ENCODE measurements at regions not wholly inside any gene's neighbourhood (a gene's known extent, or its start where the extent isn't known, plus 50 kb on each side); places are given as distances from the start of the nearest gene placed in this dataset.
"Not testable (repeated sequence)": the region's sequence is repeated elsewhere in the genome, so short reads cannot be mapped to it uniquely, and the experiment has no call there.

GRCh38 chr4:11821772-11822430 lies 393.2 kb upstream of the HS3ST1 start:
- no peaks in the 10 kb centered on the region for H3K9me3 ChIP-seq
- no peaks in the 10 kb centered on the region for H3K36me3 ChIP-seq
- TF ChIP-seq CTCF (IDR thresholded peaks at IDR 0.05) (no peak), EP300 (IDR thresholded peaks at IDR 0.05) (no peak), POLR2AphosphoS5 (IDR thresholded peaks at IDR 0.05) (no peak), POLR2A (IDR thresholded peaks at IDR 0.05) (no peak)
- H3K4me3 ChIP-seq = no peak overlapping the region
- no peaks in the 10 kb centered on the region for H3K27me3 ChIP-seq
- H3K27ac ChIP-seq = no peak overlapping the region
- WGBS = 39% methylated on average over 2 of the region's 2 CpGs
- H3K4me1 ChIP-seq = no peaks in the 10 kb centered on the region
- no peak for DNase-seq (ENCODE audit: low spot score in 2 of 2)

GRCh38 chr4:11817088-11817487 lies 388.4 kb upstream of the HS3ST1 start:
- no peak for DNase-seq (ENCODE audit: low spot score in 2 of 2)
- Histone ChIP-seq H3K27ac (no peak overlapping the region), H3K4me3 (no peak overlapping the region), H3K4me1 (no peaks in the 10 kb centered on the region), H3K9me3 (no peaks in the 10 kb centered on the region), H3K27me3 (no peaks in the 10 kb centered on the region), H3K36me3 (no peaks in the 10 kb centered on the region)
- TF ChIP-seq POLR2A (IDR thresholded peaks at IDR 0.05) (no peak), CTCF (IDR thresholded peaks at IDR 0.05) (no peak), POLR2AphosphoS5 (IDR thresholded peaks at IDR 0.05) (no peak), EP300 (IDR thresholded peaks at IDR 0.05) (no peak)

GRCh38 chr4:11814758-11815157 lies 386.1 kb upstream of the HS3ST1 start:
- 62% methylated on average over 2 of the region's 2 CpGs for WGBS
- no peaks in the 10 kb centered on the region for H3K9me3 ChIP-seq
- H3K4me3 ChIP-seq = no peak overlapping the region
- no peak for TF ChIP-seq POLR2A (IDR thresholded peaks at IDR 0.05)
- no peak for TF ChIP-seq EP300 (IDR thresholded peaks at IDR 0.05)
- TF ChIP-seq POLR2AphosphoS5 (IDR thresholded peaks at IDR 0.05) = no peak
- no peak for TF ChIP-seq CTCF (IDR thresholded peaks at IDR 0.05)
- no peaks in the 10 kb centered on the region for H3K36me3 ChIP-seq
- no peak overlapping the region for H3K27ac ChIP-seq
- no peaks in the 10 kb centered on the region for H3K4me1 ChIP-seq
- H3K27me3 ChIP-seq = no peaks in the 10 kb centered on the region
- no peak for DNase-seq (ENCODE audit: low spot score in 2 of 2)

- no peak for DNase-seq (ENCODE audit: low spot score in 2 of 2)
- 16% methylated on average over 1 of the region's 1 CpG for WGBS
- Histone ChIP-seq H3K27me3 (no peaks in the 10 kb centered on the region), H3K9me3 (no peaks in the 10 kb centered on the region), H3K4me1 (no peaks in the 10 kb centered on the region), H3K36me3 (no peaks in the 10 kb centered on the region), H3K4me3 (no peak overlapping the region), H3K27ac (no peak overlapping the region)
- TF ChIP-seq CTCF (IDR thresholded peaks at IDR 0.05) (no peak), POLR2AphosphoS5 (IDR thresholded peaks at IDR 0.05) (no peak), POLR2A (IDR thresholded peaks at IDR 0.05) (no peak), EP300 (IDR thresholded peaks at IDR 0.05) (no peak)
Measured at GRCh38 chr4:11813951-11814446, 385.3 kb upstream of the HS3ST1 start.

GRCh38 chr4:11811521-11811920 lies 382.8 kb upstream of the HS3ST1 start:
- 81% methylated on average over 3 of the region's 3 CpGs for WGBS
- not testable (repeated sequence) for H3K4me3 ChIP-seq; H3K4me1 ChIP-seq; H3K9me3 ChIP-seq; H3K27me3 ChIP-seq; H3K36me3 ChIP-seq; H3K27ac ChIP-seq; DNase-seq (ENCODE audit: low spot score in 2 of 2)

GRCh38 chr4:11805842-11806241 lies 377.1 kb upstream of the HS3ST1 start:
- 61% methylated on average over 1 of the region's 1 CpG for WGBS

More at GRCh38 chr4:11805842-11806241, 377.1 kb upstream of the HS3ST1 start:
- Histone ChIP-seq H3K9me3 (no peaks in the 10 kb centered on the region), H3K27ac (no peak overlapping the region), H3K36me3 (no peaks in the 10 kb centered on the region), H3K4me1 (no peaks in the 10 kb centered on the region), H3K4me3 (no peak overlapping the region), H3K27me3 (no peaks in the 10 kb centered on the region)
- no peak for DNase-seq (ENCODE audit: low spot score in 2 of 2)
- TF ChIP-seq CTCF (IDR thresholded peaks at IDR 0.05) (no peak), POLR2A (IDR thresholded peaks at IDR 0.05) (no peak), POLR2AphosphoS5 (IDR thresholded peaks at IDR 0.05) (no peak), EP300 (IDR thresholded peaks at IDR 0.05) (no peak)
